ENCODE measurements at regions not wholly inside any gene's neighbourhood (a gene's known extent, or its start where the extent isn't known, plus 50 kb on each side); places are given as distances from the start of the nearest gene placed in this dataset.

GRCh38 chr10:114881417-114881816 lies 56.6 kb upstream of the TRUB1 start:
- TF ChIP-seq EZH2 (IDR thresholded peaks at IDR 0.05; ENCODE audit: insufficient read depth, low read length) (no peak), CTCF (IDR thresholded peaks at IDR 0.05; ENCODE audit: insufficient read depth, low read depth, low read length) (no peak)
